Breast epithelium (tissue), 4 donors: ENCODE measurements at regions not wholly inside any gene's neighbourhood (a gene's known extent, or its start where the extent isn't known, plus 50 kb on each side); places are given as distances from the start of the nearest gene placed in this dataset.
A peak's percentile ranks its signal among the peaks of the same experiment; 100 is the strongest.
"Not testable (repeated sequence)": the region's sequence is repeated elsewhere in the genome, so short reads cannot be mapped to it uniquely, and the experiment has no call there.

Experiments used
- DNase-seq, 2 donors: peaks; one replicate each; pipeline ENCODE4 v3.0.0-alpha.2; 2019; ENCODE audit warnings: low spot score in 2 of 2
- H3K27ac ChIP-seq, 2 donors: fragments of 200-600 bp; sonication (generic) in 1 of 2; one replicate each; pipeline ENCODE4 v1.5.1; 2016 to 2019; ENCODE audit warnings: mild to moderate bottlenecking in 1 of 2
- H3K27me3 ChIP-seq, 2 donors: fragments of 200-600 bp; sonication (generic) in 1 of 2; one replicate each; pipeline versions ENCODE4 v1.5.1 to v1.6.0; 2017 to 2019; ENCODE audit warnings: control low read depth in 1 of 2, mild to moderate bottlenecking in 1 of 2
- H3K36me3 ChIP-seq: fragments of 200-600 bp; one replicate; pipeline ENCODE4 v1.5.1; 2019
- H3K4me1 ChIP-seq, 2 donors: fragments of 200-600 bp; sonication (generic); one replicate each; pipeline ENCODE4 v1.5.1; 2016 to 2019; ENCODE audit warnings: control low read depth in 1 of 2
- H3K4me3 ChIP-seq, 3 donors: fragments of 200-600 bp; sonication (generic); 1 replicate in 2 of 3; 2 replicates in 1 of 3; pipeline ENCODE4 v1.5.1; 2016 to 2019; ENCODE audit warnings: mild to moderate bottlenecking in 3 of 3, moderate library complexity in 2 of 3
- H3K9me3 ChIP-seq, 2 donors: fragments of 200-600 bp; sonication (generic) in 1 of 2; one replicate each; pipeline ENCODE4 v1.5.1; 2016 to 2019; ENCODE audit warnings: control low read depth in 1 of 2
- POLR2A ChIP-seq: fragments of 450-650 bp; IDR thresholded peaks from one replicate; pipeline ENCODE4 v1.6.1; 2016; ENCODE audit warnings: antibody characterized with exemption, mild to moderate bottlenecking, moderate library complexity
- POLR2AphosphoS5 ChIP-seq, 3 donors: sonication (generic); formaldehyde crosslinking; IDR thresholded peaks; one replicate each; pipeline ENCODE4 v1.6.1; 2017; ENCODE audit warnings: antibody characterized with exemption in 3 of 3
- intact Hi-C: fragments of 100-400 bp; cut with DNase I; formaldehyde crosslinking; loops from one replicate; pipeline ENCODE4 v1.15.1; 2023; ENCODE audit warnings: low total_unique reads
- TF ChIP-seq, protein P1 (sequence below), 3 donors: fragments of 450-650 bp; IDR thresholded peaks; one replicate each; pipeline ENCODE4 v1.5.1; 2016 to 2017; ENCODE audit warnings: antibody characterized with exemption in 3 of 3, mild to moderate bottlenecking in 3 of 3, moderate library complexity in 3 of 3

DNA sequence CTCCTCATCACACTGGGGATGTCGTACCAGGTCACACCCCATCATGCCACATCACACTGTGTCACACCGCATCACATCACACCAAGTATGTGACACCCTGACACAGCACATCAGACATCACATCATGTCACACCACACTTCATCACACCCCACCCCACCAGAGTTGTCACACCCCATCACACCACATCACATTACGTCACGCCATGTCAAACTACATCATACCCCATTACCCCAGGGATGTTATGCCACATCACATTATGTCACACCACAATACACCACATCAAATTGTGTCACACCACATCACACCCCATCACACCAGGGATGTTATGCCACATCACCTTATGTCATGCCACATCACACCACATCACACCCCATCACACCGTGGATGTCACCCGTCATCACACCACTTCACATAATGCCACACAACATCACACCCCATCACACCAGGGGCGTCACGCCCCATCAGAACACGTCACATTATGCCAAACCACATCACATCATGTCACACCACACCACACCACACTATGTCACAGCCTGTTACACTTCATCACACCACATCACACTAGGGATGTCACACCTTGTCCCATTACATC is 133.6 kb downstream of the TMEM121 start:
- intact Hi-C loops = no loop called here
- Histone ChIP-seq H3K4me1 (no peaks in the 10 kb centered on the region), H3K36me3 (no peaks in the 10 kb centered on the region), H3K27ac (no peak overlapping the region), H3K4me3 (no peak overlapping the region), H3K9me3 (peaks cover 0 to 16% of the 10 kb centered on the region in 2 donors), H3K27me3 (no peaks in the 10 kb centered on the region)
- TF ChIP-seq, protein P1, sequence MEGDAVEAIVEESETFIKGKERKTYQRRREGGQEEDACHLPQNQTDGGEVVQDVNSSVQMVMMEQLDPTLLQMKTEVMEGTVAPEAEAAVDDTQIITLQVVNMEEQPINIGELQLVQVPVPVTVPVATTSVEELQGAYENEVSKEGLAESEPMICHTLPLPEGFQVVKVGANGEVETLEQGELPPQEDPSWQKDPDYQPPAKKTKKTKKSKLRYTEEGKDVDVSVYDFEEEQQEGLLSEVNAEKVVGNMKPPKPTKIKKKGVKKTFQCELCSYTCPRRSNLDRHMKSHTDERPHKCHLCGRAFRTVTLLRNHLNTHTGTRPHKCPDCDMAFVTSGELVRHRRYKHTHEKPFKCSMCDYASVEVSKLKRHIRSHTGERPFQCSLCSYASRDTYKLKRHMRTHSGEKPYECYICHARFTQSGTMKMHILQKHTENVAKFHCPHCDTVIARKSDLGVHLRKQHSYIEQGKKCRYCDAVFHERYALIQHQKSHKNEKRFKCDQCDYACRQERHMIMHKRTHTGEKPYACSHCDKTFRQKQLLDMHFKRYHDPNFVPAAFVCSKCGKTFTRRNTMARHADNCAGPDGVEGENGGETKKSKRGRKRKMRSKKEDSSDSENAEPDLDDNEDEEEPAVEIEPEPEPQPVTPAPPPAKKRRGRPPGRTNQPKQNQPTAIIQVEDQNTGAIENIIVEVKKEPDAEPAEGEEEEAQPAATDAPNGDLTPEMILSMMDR (IDR thresholded peaks at IDR 0.05) = no peak
- TF ChIP-seq POLR2AphosphoS5 (IDR thresholded peaks at IDR 0.05) (no peak), POLR2A (no peak)
- no peak for DNase-seq

DNA sequence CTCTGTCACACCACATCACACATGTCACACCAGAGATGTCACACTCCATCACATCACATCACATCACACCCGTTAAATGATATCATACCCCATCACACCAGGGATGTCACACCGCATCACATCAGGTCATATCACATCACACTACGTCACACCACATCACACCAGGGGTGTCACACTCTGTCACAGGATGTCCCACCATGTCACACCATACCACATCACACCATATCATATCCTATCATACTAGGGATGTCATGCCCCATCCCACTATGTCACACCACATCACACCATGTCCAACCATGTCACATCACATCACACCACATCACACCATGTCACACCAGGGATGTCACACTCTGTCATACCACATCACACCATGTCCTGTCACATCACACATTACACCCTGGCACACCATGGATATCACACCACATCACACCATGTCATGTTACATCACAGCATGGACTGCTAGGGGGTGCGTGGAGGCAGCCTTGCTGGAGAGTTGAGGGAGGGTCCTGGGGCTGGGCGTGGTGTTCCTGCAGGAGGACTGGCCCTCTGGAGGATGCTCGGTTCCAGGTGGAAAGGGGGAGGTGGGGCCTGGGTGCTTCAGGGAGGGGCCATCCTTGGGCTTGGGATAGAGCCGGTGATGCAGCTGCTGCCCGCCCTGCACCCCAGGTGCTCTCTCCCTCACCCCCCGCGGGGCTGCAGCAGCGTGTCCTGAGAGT is 134.6 kb downstream of the TMEM121 start:
- no peak overlapping the region for H3K4me3 ChIP-seq
- no peak for DNase-seq
- H3K4me1 ChIP-seq = no peaks in the 10 kb centered on the region
- intact Hi-C loops = no loop called here
- H3K9me3 ChIP-seq = peaks cover 0 to 16% of the 10 kb centered on the region in 2 donors
- TF ChIP-seq, protein P1 (IDR thresholded peaks at IDR 0.05) = no peak
- TF ChIP-seq POLR2A (no peak), POLR2AphosphoS5 (IDR thresholded peaks at IDR 0.05) (no peak)
- H3K27ac ChIP-seq = no peak overlapping the region
- H3K36me3 ChIP-seq = no peaks in the 10 kb centered on the region
- H3K27me3 ChIP-seq = no peaks in the 10 kb centered on the region

DNA sequence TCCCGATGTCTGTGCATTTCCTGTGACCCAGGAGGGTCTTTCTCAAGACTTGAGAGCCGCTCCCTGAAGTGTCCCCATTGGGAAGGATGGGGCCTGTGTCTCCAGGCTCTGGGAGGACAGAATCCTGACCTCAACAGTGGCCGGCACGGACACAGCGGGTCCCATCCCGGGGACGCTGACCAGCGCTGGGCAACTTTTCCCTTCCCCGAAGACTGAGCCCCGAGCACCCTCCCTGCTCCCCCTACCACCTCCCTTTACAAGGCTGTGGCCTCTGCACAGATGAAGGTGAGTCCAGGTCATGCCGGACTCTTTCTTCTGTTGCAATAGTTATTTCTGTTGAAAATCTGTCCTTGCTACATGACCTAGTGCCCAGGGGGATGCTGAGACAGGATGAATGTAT is 135.7 kb downstream of the TMEM121 start:
- H3K27ac ChIP-seq, H3K4me3 ChIP-seq, intact Hi-C loops, DNase-seq, H3K36me3 ChIP-seq, H3K4me1 ChIP-seq, H3K27me3 ChIP-seq: not testable (repeated sequence)
- peaks cover 0 to 16% of the 10 kb centered on the region in 2 donors for H3K9me3 ChIP-seq

DNA sequence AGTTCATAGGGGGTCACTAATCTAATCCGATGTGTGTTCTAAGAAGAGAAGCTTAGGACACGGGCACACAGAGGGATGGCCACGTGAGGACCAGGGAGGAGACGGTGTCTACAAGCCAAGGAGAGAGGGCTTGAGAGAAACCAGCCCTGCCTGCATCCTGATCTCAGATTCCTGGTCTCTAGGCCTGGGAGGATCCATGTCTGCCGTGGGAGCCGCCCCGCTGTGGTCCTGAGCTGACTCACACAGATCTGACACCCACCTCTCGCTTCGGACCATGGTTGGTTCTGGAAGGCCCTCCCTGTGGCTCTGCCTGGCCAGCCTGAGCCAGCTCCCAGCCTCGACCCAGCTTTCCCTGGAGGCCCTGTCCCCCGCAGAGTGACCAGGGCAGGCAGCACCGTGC is 136.2 kb downstream of the TMEM121 start:
- H3K27ac ChIP-seq, H3K27me3 ChIP-seq, DNase-seq, H3K4me3 ChIP-seq, H3K4me1 ChIP-seq, H3K36me3 ChIP-seq, intact Hi-C loops: not testable (repeated sequence)
- peaks cover 0 to 16% of the 10 kb centered on the region in 2 donors for H3K9me3 ChIP-seq

- H3K27ac ChIP-seq, H3K27me3 ChIP-seq, H3K4me1 ChIP-seq, intact Hi-C loops, DNase-seq, H3K36me3 ChIP-seq, H3K4me3 ChIP-seq, H3K9me3 ChIP-seq: not testable (repeated sequence)
Measured at GRCh38 chr14:105663323-105663722, 136.9 kb downstream of the TMEM121 start.

- H3K27ac ChIP-seq, H3K9me3 ChIP-seq, H3K36me3 ChIP-seq, H3K4me3 ChIP-seq, H3K4me1 ChIP-seq, intact Hi-C loops, H3K27me3 ChIP-seq: not testable (repeated sequence)
- DNase-seq = peak in 1 of 2 donors; percentile 32
Measured at GRCh38 chr14:105663818-105664596, 137.6 kb downstream of the TMEM121 start.

DNA sequence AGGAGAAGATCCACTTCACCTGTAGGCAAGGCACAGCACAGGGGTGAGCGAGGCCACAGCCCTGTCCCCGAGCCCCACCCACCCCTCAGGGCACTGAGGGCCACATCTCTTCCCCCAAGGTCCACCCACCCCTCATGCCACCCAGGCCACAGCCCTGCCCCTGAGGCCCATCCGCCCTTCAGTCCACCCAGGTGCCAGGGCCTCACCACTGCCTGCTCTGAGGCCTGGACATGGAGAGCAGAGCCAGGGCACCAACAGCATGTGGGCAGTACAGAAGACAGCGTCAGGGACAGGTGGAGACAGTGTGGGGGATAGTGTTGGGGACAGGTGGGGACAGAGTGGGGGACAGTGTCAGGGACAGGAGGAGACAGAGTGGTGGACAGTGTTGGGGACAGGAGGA is 138.3 kb downstream of the TMEM121 start:
- Histone ChIP-seq H3K27ac (no peak overlapping the region), H3K36me3 (no peaks in the 10 kb centered on the region), H3K4me1 (no peaks in the 10 kb centered on the region), H3K27me3 (no peaks in the 10 kb centered on the region), H3K9me3 (no peaks in the 10 kb centered on the region), H3K4me3 (no peak overlapping the region)
- intact Hi-C loops = no loop called here
- no peak for TF ChIP-seq POLR2AphosphoS5 (IDR thresholded peaks at IDR 0.05)
- TF ChIP-seq, protein P1 (IDR thresholded peaks at IDR 0.05) = no peak
- TF ChIP-seq POLR2A = no peak
- no peak for DNase-seq
